Thoracic aorta (tissue), 2 donors: ENCODE measurements at regions not wholly inside any gene's neighbourhood (a gene's known extent, or its start where the extent isn't known, plus 50 kb on each side); places are given as distances from the start of the nearest gene placed in this dataset.

Source experiments
- ATAC-seq: fragments of 150-250 bp; one replicate; pipeline ENCODE4 v1.8.0; 2017; ENCODE audit warnings: low read depth; ENCODE audit not compliant: insufficient number of reproducible peaks, low FRiP score
- DNase-seq: peaks from one replicate; pipeline ENCODE4 v3.0.0-alpha.2; 2020; ENCODE audit warnings: low spot score
- H3K27ac ChIP-seq, 2 donors: fragments of 200-600 bp; sonication (generic); 1 replicate in 1 of 2; 2 replicates in 1 of 2; pipeline ENCODE4 v1.5.1; 2016; ENCODE audit warnings: mild to moderate bottlenecking in 2 of 2, moderate library complexity in 2 of 2
- H3K27me3 ChIP-seq: fragments of 200-600 bp; sonication (generic); replicated peaks from 2 replicates; pipeline ENCODE4 v1.6.0; 2016; ENCODE audit warnings: mild to moderate bottlenecking; ENCODE audit not compliant: insufficient read depth
- H3K36me3 ChIP-seq: fragments of 200-600 bp; sonication (generic); one replicate; pipeline ENCODE4 v1.5.1; 2016
- H3K4me1 ChIP-seq, 2 donors: fragments of 200-600 bp; sonication (generic); 1 replicate in 1 of 2; 2 replicates in 1 of 2; pipeline versions ENCODE4 v1.5.1 to v1.6.0; 2016; ENCODE audit warnings: low read depth in 2 of 2, mild to moderate bottlenecking in 1 of 2; ENCODE audit not compliant: control insufficient read depth in 1 of 2
- H3K4me3 ChIP-seq: fragments of 200-600 bp; sonication (generic); 2 replicates; pipeline ENCODE4 v1.5.1; 2016; ENCODE audit warnings: mild to moderate bottlenecking
- H3K9me3 ChIP-seq: fragments of 200-600 bp; sonication (generic); 2 replicates; pipeline ENCODE4 v1.5.1; 2016
- CTCF ChIP-seq: fragments of 200-600 bp; sonication (generic); IDR thresholded peaks from one replicate; pipeline ENCODE4 v1.5.1; 2019; ENCODE audit warnings: antibody characterized with exemption

- H3K27ac ChIP-seq = no peak overlapping the region
- no peak for TF ChIP-seq CTCF
- no peaks in the 10 kb centered on the region for H3K4me1 ChIP-seq
- H3K9me3 ChIP-seq = no peaks in the 10 kb centered on the region
- no peaks in the 10 kb centered on the region for H3K36me3 ChIP-seq
- ATAC-seq (no peak), DNase-seq (no peak)
- H3K4me3 ChIP-seq = no peak overlapping the region
- H3K27me3 ChIP-seq = no peaks in the 10 kb centered on the region
These were observed 262.2 kb upstream of the SEMA3C start for GRCh38 chr7:81181066-81181465.

- no peak for TF ChIP-seq CTCF
- Histone ChIP-seq H3K27ac (no peak overlapping the region), H3K36me3 (no peaks in the 10 kb centered on the region), H3K9me3 (no peaks in the 10 kb centered on the region), H3K4me1 (no peaks in the 10 kb centered on the region), H3K27me3 (no peaks in the 10 kb centered on the region), H3K4me3 (no peak overlapping the region)
- ATAC-seq (no peak), DNase-seq (no peak)
These were observed 261.7 kb upstream of the SEMA3C start for GRCh38 chr7:81180573-81180972.

- Histone ChIP-seq H3K36me3 (no peaks in the 10 kb centered on the region), H3K4me1 (peaks cover 5 to 10% of the 10 kb centered on the region in 2 donors), H3K27ac (no peak overlapping the region), H3K9me3 (no peaks in the 10 kb centered on the region), H3K4me3 (no peak overlapping the region), H3K27me3 (no peaks in the 10 kb centered on the region)
- no peak for DNase-seq
- no peak for ATAC-seq
- TF ChIP-seq CTCF = no peak
These were observed 256.6 kb upstream of the SEMA3C start for GRCh38 chr7:81175275-81175940.

- TF ChIP-seq CTCF = no peak
- ATAC-seq = no peak
- no peak for DNase-seq
These were observed 255.0 kb upstream of the SEMA3C start for GRCh38 chr7:81173766-81174281.

GRCh38 chr7:81170291-81170690 is 251.4 kb upstream of the SEMA3C start:
- no peaks in the 10 kb centered on the region for H3K36me3 ChIP-seq
- DNase-seq (no peak), ATAC-seq (no peak)

More at GRCh38 chr7:81173766-81174281, 255.0 kb upstream of the SEMA3C start:
- Histone ChIP-seq H3K27ac (no peak overlapping the region), H3K4me3 (peak overlapping the region; percentile 35), H3K36me3 (no peaks in the 10 kb centered on the region), H3K4me1 (peaks cover 5 to 10% of the 10 kb centered on the region in 2 donors), H3K9me3 (no peaks in the 10 kb centered on the region), H3K27me3 (no peaks in the 10 kb centered on the region)

More at GRCh38 chr7:81170291-81170690, 251.4 kb upstream of the SEMA3C start:
- H3K4me3 ChIP-seq = no peak overlapping the region
- H3K4me1 ChIP-seq = peaks cover 5 to 10% of the 10 kb centered on the region in 2 donors
- TF ChIP-seq CTCF = no peak
- H3K27me3 ChIP-seq = no peaks in the 10 kb centered on the region
- H3K9me3 ChIP-seq = no peaks in the 10 kb centered on the region
- no peak overlapping the region for H3K27ac ChIP-seq
